ENCODE measurements at regions not wholly inside any gene's neighbourhood (a gene's known extent, or its start where the extent isn't known, plus 50 kb on each side); places are given as distances from the start of the nearest gene placed in this dataset.

DNA sequence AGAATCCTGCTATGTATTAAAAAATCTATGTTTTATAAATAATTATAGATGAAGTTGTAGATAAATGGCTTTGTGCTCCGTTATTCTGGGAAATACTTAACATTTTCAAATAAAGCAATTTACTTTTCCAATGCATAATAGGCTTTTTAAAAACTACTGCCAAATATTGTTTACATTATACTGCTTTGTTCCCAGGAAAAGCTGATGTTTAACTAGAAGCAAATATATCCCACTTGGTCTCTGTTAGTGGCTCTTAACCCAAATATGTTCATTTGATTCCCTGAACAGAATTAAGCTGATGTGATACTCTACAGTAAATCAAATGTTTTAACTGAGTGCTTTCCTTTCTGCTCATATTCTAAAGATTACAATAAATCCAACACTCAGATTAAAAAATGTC, 326.3 kb downstream of the SLCO4C1 start:
- intact Hi-C loops (cut with micrococcal nuclease; ENCODE audit: unreplicated experiment) (no loop called here), in situ Hi-C loops (cut with HindIII; ENCODE audit: extremely low pct_ligation_motif_present, low pct_unique_long_range_greater_than_20kb) (no loop called here)
- CTCF ChIA-PET (ENCODE audit: low intra/inter-chr PET ratio, low total read pairs) = no interaction called here
- BruUV-seq (replicated peaks) = no TSS peak
- H3K4me1 ChIP-seq (ENCODE audit: insufficient read depth, low read length) = peaks cover 12% of the 10 kb centered on the region
- H3K9me3 ChIP-seq (ENCODE audit: low read length) = no peaks in the 10 kb centered on the region
- no peak overlapping the region for H3K9ac ChIP-seq (ENCODE audit: insufficient read depth, low read depth, low read length)
- no peak overlapping the region for H2AFZ ChIP-seq (ENCODE audit: low read length)
- no peaks in the 10 kb centered on the region for H4K20me1 ChIP-seq (ENCODE audit: insufficient read depth, low read length)
- no peak for TF ChIP-seq SOX13 (IDR thresholded peaks at IDR 0.05)
- peak in 1 of 2 experiments; percentile 29; a peak in 1 of 4 replicates for TF ChIP-seq SOX13 (CRISPR knock-in tag; conservative IDR thresholded peaks at IDR 0.05 in 1 of 2, IDR thresholded peaks at IDR 0.05 in 1 of 2)
- TF ChIP-seq, protein P1, sequence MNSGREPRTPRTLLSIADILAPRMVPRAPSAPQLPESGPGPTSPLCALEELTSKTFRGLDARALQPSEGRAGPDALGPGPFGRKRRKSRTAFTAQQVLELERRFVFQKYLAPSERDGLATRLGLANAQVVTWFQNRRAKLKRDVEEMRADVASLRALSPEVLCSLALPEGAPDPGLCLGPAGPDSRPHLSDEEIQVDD (CRISPR knock-in tag; IDR thresholded peaks at IDR 0.05; ENCODE audit: borderline replicate concordance) = no peak
- H3K27ac ChIP-seq (ENCODE audit: extremely low read length, insufficient read depth, low read length) = no peak overlapping the region
- POLR2A ChIA-PET = no interaction called here
- H3K4me2 ChIP-seq (ENCODE audit: low read depth, low read length) = no peak overlapping the region
- no peaks in the 10 kb centered on the region for H3K36me3 ChIP-seq (replicated peaks in 1 of 2; ENCODE audit: control insufficient read depth in 1 of 2, insufficient read depth in 2 of 2, low read length in 2 of 2)
- ATAC-seq (no peak), FAIRE-seq (no peak), DNase-seq (ENCODE audit: low spot score) (no peak)
- no peak overlapping the region; a peak in 1 of 6 replicates for H3K4me3 ChIP-seq (replicated peaks in 1 of 3; ENCODE audit: insufficient read depth in 1 of 3, low read depth in 2 of 3, low read length in 3 of 3)
- 0% methylated on average over 1 of the region's 1 CpG for WGBS (ENCODE audit: low lambda C conversion rate)
- H3K27me3 ChIP-seq (ENCODE audit: control insufficient read depth in 1 of 2, insufficient read depth in 2 of 2, low read length in 2 of 2) = no peaks in the 10 kb centered on the region
- no peaks in the 10 kb centered on the region for H3K79me2 ChIP-seq (ENCODE audit: insufficient read depth, low read length)

DNA sequence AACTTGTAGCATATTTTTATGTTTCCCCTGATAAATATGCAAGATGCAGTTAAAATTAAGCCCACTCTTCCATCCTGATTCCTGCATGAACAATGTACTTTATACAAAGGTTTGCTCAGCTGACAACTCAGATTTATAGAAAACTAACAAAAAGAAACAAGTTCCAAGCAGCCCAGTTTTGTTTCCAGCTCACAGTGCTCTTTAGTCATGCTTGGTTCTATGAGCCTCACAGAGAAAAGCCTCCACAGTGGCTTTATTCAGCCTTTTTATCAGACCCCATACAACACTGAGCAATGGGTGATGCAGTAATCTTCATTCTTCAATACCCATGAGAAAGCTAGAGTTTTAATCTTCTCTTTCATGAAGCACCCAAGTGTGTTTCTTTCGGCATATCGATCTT, 329.6 kb downstream of the SLCO4C1 start:
- in situ Hi-C loops (cut with HindIII; ENCODE audit: extremely low pct_ligation_motif_present, low pct_unique_long_range_greater_than_20kb) (no loop called here), intact Hi-C loops (cut with micrococcal nuclease; ENCODE audit: unreplicated experiment) (no loop called here)
- CTCF ChIA-PET (ENCODE audit: low intra/inter-chr PET ratio, low total read pairs) = no interaction called here
- Histone ChIP-seq H3K27ac (ENCODE audit: extremely low read length, insufficient read depth, low read length) (no peak overlapping the region), H3K79me2 (ENCODE audit: insufficient read depth, low read length) (no peaks in the 10 kb centered on the region), H3K36me3 (replicated peaks in 1 of 2; ENCODE audit: control insufficient read depth in 1 of 2, insufficient read depth in 2 of 2, low read length in 2 of 2) (no peaks in the 10 kb centered on the region), H2AFZ (ENCODE audit: low read length) (no peak overlapping the region), H3K27me3 (ENCODE audit: control insufficient read depth in 1 of 2, insufficient read depth in 2 of 2, low read length in 2 of 2) (no peaks in the 10 kb centered on the region), H3K9ac (ENCODE audit: insufficient read depth, low read depth, low read length) (no peak overlapping the region), H3K9me3 (ENCODE audit: low read length) (no peaks in the 10 kb centered on the region), H3K4me1 (ENCODE audit: insufficient read depth, low read length) (peaks cover 12% of the 10 kb centered on the region), H3K4me3 (replicated peaks in 1 of 3; ENCODE audit: insufficient read depth in 1 of 3, low read depth in 2 of 3, low read length in 3 of 3) (no peak overlapping the region), H4K20me1 (ENCODE audit: insufficient read depth, low read length) (no peaks in the 10 kb centered on the region), H3K4me2 (ENCODE audit: low read depth, low read length) (no peak overlapping the region)
- TF ChIP-seq DPF2 (CRISPR knock-in tag; IDR thresholded peaks at IDR 0.05; ENCODE audit: borderline replicate concordance, low read depth) = no peak
- WGBS (ENCODE audit: low lambda C conversion rate) = 61% methylated on average over 2 of the region's 2 CpGs
- FAIRE-seq = no peak
- ATAC-seq = no peak
- BruUV-seq (replicated peaks) = no TSS peak
- POLR2A ChIA-PET = no interaction called here
- no peak for DNase-seq (ENCODE audit: low spot score)
